ENCODE measurements at regions not wholly inside any gene's neighbourhood (a gene's known extent, or its start where the extent isn't known, plus 50 kb on each side); places are given as distances from the start of the nearest gene placed in this dataset.
A peak's percentile ranks its signal among the peaks of the same experiment; 100 is the strongest.

GRCh38 chr5:165457859-165458481 lies 1952.6 kb downstream of the MAT2B start:
- TF ChIP-seq CTCF (IDR thresholded peaks at IDR 0.05) (peak in 2 of 6 experiments; percentile 26 to 41), POLR2A (IDR thresholded peaks at IDR 0.05) (no peak)
